Activated T-cell treated with anti-CD3 and anti-CD28 coated beads, Interleukin-2, amount 50 U/mL, for 72 hours (primary cell): ENCODE measurements at regions not wholly inside any gene's neighbourhood (a gene's known extent, or its start where the extent isn't known, plus 50 kb on each side); places are given as distances from the start of the nearest gene placed in this dataset.
A peak's percentile ranks its signal among the peaks of the same experiment; 100 is the strongest.
"Not testable (repeated sequence)": the region's sequence is repeated elsewhere in the genome, so short reads cannot be mapped to it uniquely, and the experiment has no call there.

Experiments
- ATAC-seq, 2 donors: fragments of 150-1000 bp; cut with Tn5 transposase; replicated peaks in 1 of 2; 2 replicates each; pipeline ENCODE4 v1.10.0; 2021; ENCODE audit warnings: moderate library complexity in 2 of 2, mild to moderate bottlenecking in 1 of 2
- DNase-seq, 2 donors: peaks; one replicate each; pipeline ENCODE4 v3.0.0; 2021 to 2022; ENCODE audit warnings: mixed read lengths in 1 of 2
- H3K27ac Mint-ChIP-seq: one replicate; pipeline ENCODE4 v1.8.0; 2022; ENCODE audit warnings: mild to moderate bottlenecking, moderate library complexity, mixed read lengths
- H3K27me3 Mint-ChIP-seq: one replicate; pipeline ENCODE4 v1.8.0; 2022; ENCODE audit warnings: low read depth, mixed read lengths
- H3K36me3 Mint-ChIP-seq, 2 donors: one replicate each; pipeline ENCODE4 v1.8.0; 2022; ENCODE audit warnings: mixed read lengths in 2 of 2, mild to moderate bottlenecking in 1 of 2; ENCODE audit not compliant: insufficient read depth in 2 of 2
- H3K4me1 Mint-ChIP-seq: one replicate; pipeline ENCODE4 v1.8.0; 2022; ENCODE audit warnings: low read depth, mixed read lengths
- H3K4me3 Mint-ChIP-seq, 2 donors: one replicate each; pipeline ENCODE4 v1.8.0; 2022; ENCODE audit warnings: mild to moderate bottlenecking in 2 of 2, mixed read lengths in 2 of 2, moderate library complexity in 2 of 2
- H3K9me3 Mint-ChIP-seq, 2 donors: one replicate each; pipeline ENCODE4 v1.8.0; 2022; ENCODE audit warnings: mixed read lengths in 2 of 2

DNA sequence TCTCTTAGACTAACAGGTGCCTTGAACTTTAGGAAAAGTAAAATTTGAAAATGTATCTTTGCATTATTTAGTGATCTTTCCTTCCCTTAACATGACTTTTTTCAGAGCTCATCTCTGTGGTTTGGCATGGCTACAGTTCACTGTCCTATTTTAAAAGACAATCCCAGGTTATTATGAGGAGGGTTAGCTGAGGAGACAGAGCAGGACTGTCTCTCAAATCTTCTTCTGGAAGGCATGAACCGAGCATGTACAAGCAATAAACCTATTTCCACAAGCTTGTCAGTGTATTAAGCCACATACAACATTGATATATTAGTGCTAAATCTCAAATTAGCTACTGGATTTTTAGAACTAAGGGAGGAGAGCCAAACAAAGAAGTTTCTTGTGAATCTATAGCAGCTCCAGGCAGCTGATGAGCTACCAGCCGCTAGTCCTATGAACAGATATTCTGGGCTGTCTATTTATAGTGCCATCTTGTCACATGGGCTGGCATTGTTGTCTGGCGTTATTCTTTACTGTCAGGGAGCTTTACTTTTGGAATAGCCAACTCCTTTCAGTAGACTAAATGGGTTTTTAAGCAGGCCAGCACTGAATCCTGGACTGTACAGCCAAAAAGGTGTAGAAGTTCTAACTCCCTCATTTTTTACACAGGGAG is 171.2 kb upstream of the ACTBL2 start:
- Mint-ChIP-seq H3K36me3 (peaks cover 0 to 3% of the 10 kb centered on the region in 2 donors), H3K4me1 (no peaks in the 10 kb centered on the region), H3K27me3 (peaks cover 4% of the 10 kb centered on the region), H3K4me3 (no peak overlapping the region), H3K9me3 (peaks cover 0 to 4% of the 10 kb centered on the region in 2 donors), H3K27ac (no peak overlapping the region)
- no peak for ATAC-seq
- no peak for DNase-seq

DNA sequence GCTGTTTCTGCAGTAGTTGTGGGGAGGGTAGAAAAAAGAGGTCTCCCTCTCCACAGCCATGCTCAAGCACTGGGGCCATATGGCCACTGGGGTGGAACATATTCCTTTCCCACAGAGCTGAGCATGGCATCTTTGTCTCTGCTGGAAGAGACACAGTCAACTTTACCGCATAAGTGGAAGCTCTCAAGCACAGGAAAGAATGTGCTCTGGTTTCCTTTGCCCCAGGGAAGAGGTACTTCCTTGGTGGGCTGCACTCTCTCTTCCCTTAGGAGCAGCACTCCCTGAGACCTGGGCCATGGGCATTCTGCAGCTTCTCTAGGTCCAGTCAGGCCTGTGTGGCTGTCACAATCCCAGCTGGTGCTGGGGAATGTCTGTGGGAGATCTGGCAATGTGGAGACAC is 168.5 kb upstream of the ACTBL2 start:
- no peaks in the 10 kb centered on the region for H3K4me1 Mint-ChIP-seq
- H3K27ac Mint-ChIP-seq, result no peak overlapping the region
- peaks cover 0 to 3% of the 10 kb centered on the region in 2 donors for H3K36me3 Mint-ChIP-seq
- peaks cover 11% of the 10 kb centered on the region for H3K27me3 Mint-ChIP-seq
- DNase-seq (no peak), ATAC-seq (no peak)
- H3K9me3 Mint-ChIP-seq, result peaks cover 0 to 4% of the 10 kb centered on the region in 2 donors
- H3K4me3 Mint-ChIP-seq, result no peak overlapping the region

DNA sequence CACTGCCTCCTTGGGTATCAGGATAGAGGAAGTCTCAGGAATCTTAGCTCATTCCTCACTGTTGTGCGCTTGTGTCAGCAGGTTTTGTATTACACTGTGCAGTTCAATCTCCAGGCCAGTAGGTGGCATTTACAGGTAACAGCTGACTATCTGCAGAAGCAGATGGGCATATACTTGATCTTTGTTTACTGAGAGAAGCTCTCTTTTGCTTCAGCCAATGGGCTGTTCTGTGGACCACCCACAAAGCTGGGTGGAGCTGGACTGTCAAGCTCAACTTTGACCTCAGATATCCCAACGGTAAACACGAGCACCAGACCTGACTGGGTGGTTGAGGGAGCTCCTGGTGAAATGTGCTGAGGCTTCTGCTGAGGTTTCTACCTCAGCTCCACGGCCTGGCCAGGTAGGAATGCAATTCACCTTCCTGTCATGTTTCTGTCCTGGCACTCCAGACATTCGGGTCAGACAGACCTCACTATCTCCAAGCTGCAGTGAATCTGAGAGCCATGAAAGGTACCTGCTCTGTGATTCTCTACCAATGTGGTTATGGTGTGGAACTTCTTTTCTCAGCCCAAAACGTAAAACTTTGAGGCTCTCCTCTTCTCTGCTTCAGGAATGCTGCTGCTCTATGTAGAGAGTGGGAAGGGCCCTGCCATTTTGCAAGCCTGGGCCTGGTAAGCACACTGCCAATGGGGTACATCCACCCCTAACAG is 167.9 kb upstream of the ACTBL2 start:
- H3K36me3 Mint-ChIP-seq, result peaks cover 0 to 3% of the 10 kb centered on the region in 2 donors
- H3K27ac Mint-ChIP-seq, result no peak overlapping the region
- H3K9me3 Mint-ChIP-seq, result peaks cover 0 to 4% of the 10 kb centered on the region in 2 donors
- H3K27me3 Mint-ChIP-seq, result peaks cover 11% of the 10 kb centered on the region
- peak; percentile 12 to 19 for DNase-seq
- no peak overlapping the region for H3K4me3 Mint-ChIP-seq
- peak in 1 of 2 donors; percentile 47 for ATAC-seq
- H3K4me1 Mint-ChIP-seq, result no peaks in the 10 kb centered on the region

DNA sequence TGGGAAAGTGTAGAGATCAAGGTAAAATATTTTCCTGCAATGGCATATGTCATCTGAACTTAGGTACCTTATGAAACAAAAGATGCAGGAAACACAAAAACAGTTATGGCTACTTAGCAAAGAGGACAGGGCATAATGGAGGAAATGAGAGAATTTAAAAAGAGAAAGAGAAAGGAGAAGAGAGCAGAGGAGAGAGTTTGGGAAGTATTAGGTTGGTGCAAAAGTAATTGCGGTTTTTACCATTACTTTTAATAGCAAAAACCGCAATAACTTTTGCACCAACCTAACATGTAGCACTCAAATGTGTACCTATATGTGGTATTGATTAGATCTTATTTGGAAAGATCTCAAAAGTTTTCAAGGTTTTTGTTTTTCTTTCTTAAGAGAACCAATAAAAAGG is 160.1 kb upstream of the ACTBL2 start:
- Mint-ChIP-seq H3K4me3 (no peak overlapping the region), H3K9me3 (no peaks in the 10 kb centered on the region), H3K27ac (no peak overlapping the region), H3K36me3 (no peaks in the 10 kb centered on the region), H3K27me3 (peaks cover 14% of the 10 kb centered on the region), H3K4me1 (no peaks in the 10 kb centered on the region)
- no peak for ATAC-seq
- no peak for DNase-seq

DNA sequence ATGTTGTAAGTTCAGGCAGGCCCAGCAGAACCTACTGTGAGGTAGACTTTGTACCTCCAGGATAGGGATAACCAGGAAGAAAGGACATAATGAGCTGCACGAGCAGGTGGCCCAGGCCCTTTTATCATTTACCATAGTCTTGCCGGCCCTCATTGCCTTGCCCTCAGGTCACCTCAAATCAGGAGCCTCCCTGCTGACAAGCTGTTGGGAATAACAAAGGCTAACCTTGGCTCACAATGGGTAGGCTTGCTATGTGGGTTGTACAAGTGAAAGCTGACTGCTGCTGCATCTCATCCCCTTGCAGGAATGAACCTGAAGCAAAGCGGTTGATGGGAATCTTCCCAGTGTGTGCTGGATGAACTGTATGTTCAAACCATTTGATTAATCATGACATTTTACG is 159.5 kb upstream of the ACTBL2 start:
- Mint-ChIP-seq H3K4me3 (no peak overlapping the region), H3K27me3 (peaks cover 14% of the 10 kb centered on the region), H3K9me3 (no peaks in the 10 kb centered on the region), H3K4me1 (no peaks in the 10 kb centered on the region), H3K27ac (no peak overlapping the region), H3K36me3 (no peaks in the 10 kb centered on the region)
- DNase-seq (no peak), ATAC-seq (no peak)

DNA sequence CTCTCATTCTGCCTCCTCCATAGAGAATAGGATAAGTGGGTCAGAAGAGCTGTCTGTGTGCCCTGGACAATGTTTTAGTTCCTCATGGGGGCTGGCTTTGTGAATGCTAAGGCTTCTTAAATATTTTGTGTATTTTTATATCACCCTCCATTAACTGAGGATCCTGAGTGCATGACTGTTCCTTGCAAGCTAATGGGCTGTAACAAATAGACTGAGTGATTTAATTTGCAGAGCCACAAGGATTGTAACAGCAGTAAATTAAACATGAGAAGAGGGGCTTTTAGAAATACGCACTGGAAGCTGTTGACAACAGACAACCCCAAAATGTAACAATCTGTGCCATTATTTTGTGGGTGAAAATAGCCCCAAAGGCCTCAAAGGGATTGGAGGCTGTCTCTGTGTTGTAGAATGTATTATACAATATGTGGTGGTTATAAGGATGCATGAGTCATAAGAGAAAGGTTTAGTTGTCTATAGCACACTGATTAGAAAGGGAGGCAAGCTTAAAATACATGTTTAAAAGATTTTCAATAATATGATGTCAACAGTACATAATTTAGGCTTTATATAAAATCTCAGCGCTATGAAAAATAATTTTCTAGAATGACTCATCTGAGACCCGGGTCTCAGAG is 152.7 kb upstream of the ACTBL2 start:
- Mint-ChIP-seq H3K36me3 (no peaks in the 10 kb centered on the region), H3K27me3 (no peaks in the 10 kb centered on the region), H3K4me3 (no peak overlapping the region), H3K9me3 (no peaks in the 10 kb centered on the region), H3K27ac (no peak overlapping the region), H3K4me1 (no peaks in the 10 kb centered on the region)
- no peak for ATAC-seq
- no peak for DNase-seq

DNA sequence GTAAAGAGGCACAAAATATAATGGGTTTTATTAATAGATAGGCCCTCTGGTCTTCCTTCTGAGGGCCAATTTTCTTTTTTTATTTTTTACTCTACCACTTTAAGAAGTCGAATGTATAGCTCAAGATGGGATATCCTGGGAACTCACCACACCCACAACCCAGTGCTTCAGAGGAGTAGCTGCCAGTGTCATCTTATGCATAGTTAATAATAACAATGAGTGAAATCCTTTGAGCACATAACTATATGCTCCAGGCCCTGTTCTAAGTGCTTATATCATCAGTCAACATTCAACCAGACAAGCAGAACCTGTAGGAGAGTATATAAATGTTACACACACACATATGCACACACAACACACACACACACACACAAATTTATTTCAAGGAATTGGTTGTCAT is 150.3 kb upstream of the ACTBL2 start:
- H3K27me3 Mint-ChIP-seq, result peaks cover 6% of the 10 kb centered on the region
- no peak overlapping the region for H3K4me3 Mint-ChIP-seq
- DNase-seq (no peak), ATAC-seq (no peak)
- no peaks in the 10 kb centered on the region for H3K9me3 Mint-ChIP-seq
- H3K36me3 Mint-ChIP-seq, result no peaks in the 10 kb centered on the region
- H3K27ac Mint-ChIP-seq, result no peak overlapping the region
- no peaks in the 10 kb centered on the region for H3K4me1 Mint-ChIP-seq

DNA sequence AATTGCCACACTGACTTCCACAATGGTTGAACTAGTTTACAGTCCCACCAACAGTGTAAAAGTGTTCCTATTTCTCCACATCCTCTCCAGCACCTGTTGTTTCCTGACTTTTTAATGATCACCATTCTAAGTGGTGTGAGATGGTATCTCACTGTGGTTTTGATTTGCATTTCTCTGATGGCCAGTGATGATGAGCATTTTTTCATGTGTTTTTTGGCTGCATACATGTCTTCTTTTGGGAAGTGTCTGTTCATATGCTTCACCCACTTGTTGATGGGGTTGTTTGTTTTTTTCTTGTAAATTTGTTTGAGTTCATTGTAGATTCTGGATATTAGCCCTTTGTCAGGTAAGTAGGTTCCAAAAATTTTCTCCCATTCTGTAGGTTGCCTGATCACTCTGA is 148.5 kb upstream of the ACTBL2 start:
- not testable (repeated sequence) for H3K27ac Mint-ChIP-seq, H3K27me3 Mint-ChIP-seq, H3K9me3 Mint-ChIP-seq, H3K4me1 Mint-ChIP-seq, DNase-seq, H3K36me3 Mint-ChIP-seq, H3K4me3 Mint-ChIP-seq, ATAC-seq

DNA sequence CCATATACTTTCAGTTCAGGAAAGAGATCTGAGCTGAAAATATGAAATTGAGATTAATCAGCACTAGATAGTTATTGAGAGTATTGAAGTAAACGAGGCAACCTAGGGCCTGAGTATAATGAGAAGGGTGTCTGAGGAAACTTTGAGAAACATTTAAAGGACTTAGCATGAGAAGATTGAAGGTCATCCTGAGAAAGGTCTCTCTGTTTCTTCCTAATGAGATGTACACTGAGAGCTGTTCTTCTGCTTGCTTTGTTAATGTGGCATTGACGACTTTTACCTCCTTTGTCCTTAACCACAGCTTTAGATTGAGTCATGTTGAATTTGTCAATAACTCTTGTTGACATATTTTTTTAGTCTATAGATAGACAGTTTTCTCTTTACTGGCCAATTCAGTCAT is 145.1 kb upstream of the ACTBL2 start:
- Mint-ChIP-seq H3K9me3 (no peaks in the 10 kb centered on the region), H3K36me3 (no peaks in the 10 kb centered on the region), H3K27me3 (peaks cover 17% of the 10 kb centered on the region), H3K27ac (no peak overlapping the region), H3K4me1 (no peaks in the 10 kb centered on the region), H3K4me3 (no peak overlapping the region)
- DNase-seq, result no peak
- ATAC-seq, result no peak

DNA sequence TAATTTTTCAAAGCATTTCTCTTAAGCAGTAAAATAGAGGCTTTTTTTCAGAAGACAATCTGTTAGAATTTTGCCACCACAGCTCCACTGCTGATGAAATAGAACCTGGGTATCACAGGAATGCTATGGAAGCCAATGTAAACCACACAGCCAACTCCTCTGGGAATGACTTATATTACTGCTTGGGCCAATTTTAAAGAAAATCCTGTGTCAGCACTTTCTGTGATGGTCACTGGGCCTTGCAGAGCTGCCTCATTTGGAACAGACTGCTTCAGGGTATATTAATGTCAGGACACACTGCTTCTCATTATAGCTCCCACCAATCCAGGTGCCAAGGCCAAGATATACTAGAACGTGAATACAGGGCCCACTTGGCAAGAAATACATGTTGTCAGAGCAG is 144.1 kb upstream of the ACTBL2 start:
- Mint-ChIP-seq H3K9me3 (no peaks in the 10 kb centered on the region), H3K4me1 (no peaks in the 10 kb centered on the region), H3K27ac (no peak overlapping the region), H3K4me3 (no peak overlapping the region), H3K36me3 (no peaks in the 10 kb centered on the region), H3K27me3 (peaks cover 27% of the 10 kb centered on the region)
- DNase-seq (no peak), ATAC-seq (no peak)

DNA sequence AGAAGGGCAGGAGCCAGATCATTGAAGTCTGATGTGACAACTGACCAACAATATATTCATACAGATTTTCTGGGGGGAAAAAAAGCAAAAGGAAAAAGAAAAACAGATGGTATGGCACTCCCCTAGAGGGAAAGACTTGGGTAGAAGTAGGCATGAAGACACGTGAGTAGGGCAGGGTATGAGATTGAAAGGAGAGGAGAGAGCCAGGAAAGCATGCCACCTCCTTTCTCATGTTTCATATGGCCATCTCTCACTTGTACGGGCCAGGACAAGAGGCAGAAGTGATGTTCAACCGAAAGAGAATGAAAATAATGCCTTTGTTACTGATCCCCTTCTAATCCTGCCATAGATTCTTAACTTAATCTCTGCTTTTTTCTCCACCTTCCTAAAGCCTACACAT is 139.0 kb upstream of the ACTBL2 start:
- DNase-seq, result no peak
- Mint-ChIP-seq H3K27ac (no peak overlapping the region), H3K27me3 (peaks cover 48% of the 10 kb centered on the region), H3K4me3 (no peak overlapping the region), H3K9me3 (peaks cover 2 to 3% of the 10 kb centered on the region in 2 donors), H3K36me3 (peaks cover 0 to 2% of the 10 kb centered on the region in 2 donors), H3K4me1 (no peaks in the 10 kb centered on the region)
- ATAC-seq, result no peak

DNA sequence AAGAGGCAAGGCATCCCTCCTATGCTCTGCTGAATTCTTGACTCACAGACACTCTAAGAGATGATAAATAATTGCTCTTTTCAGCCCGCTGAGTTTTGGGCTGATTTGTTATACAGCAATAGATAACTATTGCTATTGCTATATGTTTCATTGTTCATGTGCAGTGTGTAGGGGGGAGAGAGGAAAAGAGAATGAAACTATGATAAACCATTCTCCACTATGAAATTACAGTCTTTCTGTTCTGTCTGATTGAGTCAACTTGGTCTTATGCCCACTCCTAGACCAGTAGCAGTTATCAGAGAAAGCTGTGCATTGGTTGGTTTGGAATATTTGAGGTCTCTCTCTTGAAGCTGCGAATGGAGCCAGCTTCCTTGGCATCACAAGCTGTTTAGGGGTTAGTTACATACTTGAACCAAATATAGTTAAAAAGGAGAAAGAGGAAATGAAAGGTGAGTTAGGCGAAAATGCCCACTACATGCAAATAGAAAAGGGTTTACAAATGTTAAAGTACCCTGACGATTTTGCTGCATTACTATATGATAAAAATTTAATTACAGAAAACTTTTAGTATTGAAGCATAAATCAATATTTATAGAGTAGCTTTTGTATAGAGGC is 136.3 kb upstream of the ACTBL2 start:
- Mint-ChIP-seq H3K36me3 (peaks cover 0 to 2% of the 10 kb centered on the region in 2 donors), H3K4me3 (no peak overlapping the region), H3K4me1 (no peaks in the 10 kb centered on the region)

DNA sequence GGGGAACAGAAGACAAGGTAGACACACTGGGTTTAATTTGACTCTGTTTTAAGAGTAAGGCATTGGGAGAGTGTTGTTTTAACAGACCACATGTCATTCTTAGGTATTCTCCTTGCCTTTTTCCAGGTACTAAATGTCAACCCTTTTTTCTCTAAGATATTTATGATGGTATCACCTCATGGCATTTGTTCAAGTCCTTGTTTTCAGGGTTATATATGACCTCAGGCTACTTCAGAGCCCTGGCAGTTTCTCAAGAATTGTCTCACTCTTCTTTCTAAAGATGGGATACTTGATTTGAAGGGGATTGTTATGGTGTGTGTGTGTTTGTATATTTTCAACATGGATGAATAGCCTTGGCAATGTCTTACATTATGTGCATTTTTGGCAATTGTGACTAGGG is 131.1 kb upstream of the ACTBL2 start:
- H3K36me3 Mint-ChIP-seq, result no peaks in the 10 kb centered on the region
- ATAC-seq, result no peak

More for the DNA sequence above, 136.3 kb upstream of the ACTBL2 start:
- DNase-seq (no peak), ATAC-seq (peak in 1 of 2 donors; percentile 32)
- Mint-ChIP-seq H3K27ac (no peak overlapping the region), H3K27me3 (peaks cover 42% of the 10 kb centered on the region), H3K9me3 (peaks cover 2 to 3% of the 10 kb centered on the region in 2 donors)

More for the DNA sequence above, 131.1 kb upstream of the ACTBL2 start:
- no peaks in the 10 kb centered on the region for H3K9me3 Mint-ChIP-seq
- H3K27me3 Mint-ChIP-seq, result peaks cover 21% of the 10 kb centered on the region
- H3K27ac Mint-ChIP-seq, result no peak overlapping the region
- H3K4me3 Mint-ChIP-seq, result no peak overlapping the region
- H3K4me1 Mint-ChIP-seq, result no peaks in the 10 kb centered on the region
- no peak for DNase-seq
